K562 (cell line): ENCODE measurements at regions not wholly inside any gene's neighbourhood (a gene's known extent, or its start where the extent isn't known, plus 50 kb on each side); places are given as distances from the start of the nearest gene placed in this dataset.

ENCODE experiments used
- ATAC-seq: fragments of 200-7000 bp; cut with Tn5 transposase; 3 replicates; pipeline ENCODE4 v1.9.1; 2020; ENCODE audit warnings: moderate library complexity
- BruUV-seq: library from RNA; stranded (reverse); fragments of 400-500 nt; replicated peaks from 2 replicates; lab custom pipeline; 2021; lab: Mats Ljungman, UMichigan
- CTCF ChIA-PET: fragments of 300-600 bp; formaldehyde crosslinking; extraction: SDS; loops from one replicate; lab custom pipeline; 2021; ENCODE audit warnings: low intra/inter-chr PET ratio; lab: Yijun Ruan, JAX
- POLR2A ChIA-PET: fragments of 300-600, 350-650 bp; sonication (Branson Sonifier 250); formaldehyde crosslinking; extraction: SDS; loops from one replicate; lab custom pipeline; 2021; ENCODE audit warnings: antibody characterized with exemption, inconsistent platforms; lab: Yijun Ruan, JAX
- DNase-seq, 4 experiments: peaks; one replicate each; pipeline versions ENCODE4 v3.0.0 to v3.0.0-alpha.2; 2011 to 2018; ENCODE audit warnings: low spot score in 3 of 4, mixed read lengths in 3 of 4; ENCODE audit errors: extremely low read depth in 1 of 4
- FAIRE-seq: peaks from 2 replicates; lab custom pipeline; 2011; peaks lifted over from hg19 to GRCh38; lab: Jason Lieb, UNC
- H2AFZ ChIP-seq: 2 replicates; pipeline ENCODE4 v1.6.0; 2011; ENCODE audit warnings: low read depth, low read length, control low read depth, inconsistent platforms
- H3K27ac ChIP-seq: fragments of 200-600 bp; 3 replicates; pipeline ENCODE4 v1.8.0; 2011; ENCODE audit warnings: low read depth, mild to moderate bottlenecking, control low read depth, inconsistent platforms, low read length, moderate library complexity, mixed read lengths; ENCODE audit errors: extremely low read depth
- H3K27me3 ChIP-seq, 2 experiments: fragments of 300-600 bp in 1 of 2; 2 replicates in 1 of 2; 3 replicates in 1 of 2; pipeline versions ENCODE4 v1.6.0 to v1.8.0; 2011; ENCODE audit warnings: inconsistent platforms in 2 of 2, low read length in 2 of 2, mild to moderate bottlenecking in 1 of 2, mixed read lengths in 1 of 2, moderate library complexity in 1 of 2; ENCODE audit not compliant: control insufficient read depth in 2 of 2, insufficient read depth in 2 of 2
- H3K36me3 ChIP-seq: fragments of 300-600 bp; 3 replicates; pipeline ENCODE4 v1.8.0; 2011; ENCODE audit warnings: mild to moderate bottlenecking, low read length, inconsistent platforms; ENCODE audit not compliant: control insufficient read depth, insufficient read depth
- H3K4me1 ChIP-seq, 2 experiments: fragments of 200-600 bp in 1 of 2; replicated peaks in 1 of 2; 2 replicates in 1 of 2; 3 replicates in 1 of 2; pipeline versions ENCODE4 v1.5.1 to v1.8.0; 2011; ENCODE audit warnings: inconsistent platforms in 2 of 2, low read length in 2 of 2, mild to moderate bottlenecking in 1 of 2, mixed read lengths in 1 of 2, moderate library complexity in 1 of 2; ENCODE audit not compliant: control insufficient read depth in 2 of 2, insufficient read depth in 2 of 2
- H3K4me2 ChIP-seq: 2 replicates; pipeline ENCODE4 v1.6.1; 2011; ENCODE audit warnings: low read length, control low read depth, inconsistent platforms, mixed read lengths; ENCODE audit not compliant: insufficient read depth
- H3K4me3 ChIP-seq: fragments of 200-600 bp; sonication (generic), shearing (Covaris generic); 2 replicates; pipeline ENCODE4 v1.5.1; 2016; ENCODE audit warnings: control low read depth, inconsistent platforms
- H3K79me2 ChIP-seq: fragments of 200-600 bp; 3 replicates; pipeline ENCODE4 v1.8.0; 2011; ENCODE audit warnings: low read length, inconsistent platforms; ENCODE audit not compliant: control insufficient read depth, insufficient read depth
- H3K9ac ChIP-seq, 2 experiments: 2 replicates each; pipeline versions ENCODE4 v1.6.0 to v1.6.1; 2011; ENCODE audit warnings: low read depth in 2 of 2, low read length in 2 of 2, control low read depth in 1 of 2, inconsistent platforms in 1 of 2, mild to moderate bottlenecking in 1 of 2, mixed read lengths in 1 of 2; ENCODE audit not compliant: insufficient read depth in 1 of 2
- H3K9me1 ChIP-seq: one replicate; pipeline ENCODE4 v1.6.0; 2011; ENCODE audit warnings: inconsistent platforms, mild to moderate bottlenecking, low read length, moderate library complexity; ENCODE audit not compliant: control insufficient read depth, insufficient read depth
- H3K9me3 ChIP-seq: replicated peaks from 2 replicates; pipeline ENCODE4 v1.5.1; 2011; ENCODE audit warnings: low read depth, low read length, inconsistent platforms; ENCODE audit not compliant: control insufficient read depth, insufficient read depth
- H4K20me1 ChIP-seq: replicated peaks from 2 replicates; pipeline ENCODE4 v1.6.1; 2011; ENCODE audit warnings: low read length, inconsistent platforms, mixed read lengths; ENCODE audit not compliant: control insufficient read depth, insufficient read depth
- HMG20A ChIP-seq: fragments of 450-650 bp; formaldehyde crosslinking; conservative IDR thresholded peaks from 2 replicates; pipeline ENCODE4 v1.4.0; 2020; ENCODE audit warnings: mild to moderate bottlenecking, mixed read lengths
- KAT7 ChIP-seq: sonication (generic); formaldehyde crosslinking; IDR thresholded peaks from 2 replicates; pipeline ENCODE4 v1.8.0; 2022; ENCODE audit warnings: missing genetic modification reagents, mild to moderate bottlenecking, borderline replicate concordance
- ZC3H8 ChIP-seq: fragments of 450-650 bp; IDR thresholded peaks from 2 replicates; pipeline ENCODE4 v1.6.1; 2017
- ZNF146 ChIP-seq: IDR thresholded peaks from one replicate; pipeline ENCODE4 v1.6.1; 2018; ENCODE audit warnings: missing compliant biosample characterization; ENCODE audit not compliant: unreplicated experiment
- ZNF174 ChIP-seq: fragments of 250-450 bp; sonication (Bioruptor Pico); IDR thresholded peaks from 2 replicates; pipeline ENCODE4 v1.4.0; 2020; ENCODE audit warnings: mild to moderate bottlenecking
- WGBS: fragments of 100-300 bp; shearing (Covaris generic); methylation state at CpG from one replicate; pipeline ENCODE4 v1.1.6; 2016; ENCODE audit warnings: low coverage, mixed read lengths; ENCODE audit not compliant: insufficient coverage; ENCODE audit errors: missing lambda C conversion rate; 5-methylcytosine and 5-hydroxymethylcytosine counted together
- in situ Hi-C: fragments of 300-500 bp; cut with MboI; formaldehyde crosslinking; loops from 4 replicates; pipeline ENCODE4 v1.15.0; 2018; ENCODE audit warnings: inconsistent platforms, mixed read lengths
- intact Hi-C: fragments of 100-400 bp; cut with micrococcal nuclease; formaldehyde crosslinking; loops from 2 replicates; pipeline ENCODE4 v1.14.2; 2022
- TF ChIP-seq, protein P1 (sequence below): fragments of 450-650 bp; IDR thresholded peaks from 2 replicates; pipeline ENCODE4 v1.6.1; 2016; ENCODE audit warnings: low read depth

DNA sequence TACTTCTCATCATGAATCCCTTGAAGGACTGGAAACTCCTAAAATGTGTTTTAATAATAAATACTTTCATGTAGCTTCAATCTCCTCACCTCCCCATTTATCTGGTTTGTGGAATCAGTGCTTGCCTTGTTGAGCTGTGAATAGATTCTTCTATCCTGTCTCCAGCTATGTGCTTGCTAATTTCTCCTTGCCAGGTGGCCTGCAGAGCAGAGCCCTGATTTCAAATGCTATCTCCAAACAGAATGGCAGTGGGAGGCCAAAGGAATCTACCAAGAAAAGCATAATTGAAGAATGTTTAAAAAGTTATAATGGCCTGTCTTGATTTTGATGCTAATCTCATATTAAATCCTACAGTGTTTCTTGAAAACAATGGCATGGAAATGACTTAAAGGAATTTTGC, 309.3 kb upstream of the CHORDC1 start (continued):
- TF ChIP-seq HMG20A (CRISPR knock-in tag) (no peak), ZC3H8 (no peak), KAT7 (CRISPR knock-in tag) (no peak)
- TF ChIP-seq, all 486 proteins: peak for 0

DNA sequence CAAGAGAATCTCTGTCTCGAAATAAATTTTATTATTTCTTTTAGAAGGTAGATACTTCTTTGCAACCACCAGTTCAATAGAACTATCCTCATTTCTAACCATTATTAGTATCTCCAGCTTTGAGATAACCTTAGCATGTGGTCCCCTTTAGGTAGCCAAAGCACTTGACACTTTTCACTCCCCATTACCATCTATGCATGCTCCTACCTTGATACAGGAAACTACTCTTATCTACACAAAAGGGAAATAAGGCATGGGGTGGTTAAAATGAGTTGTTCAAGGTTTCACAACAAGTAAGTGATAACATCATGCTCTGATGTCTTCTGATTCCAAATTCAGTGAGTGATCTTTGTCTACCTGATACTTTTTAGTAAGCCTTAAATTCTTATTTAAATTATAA, 308.2 kb upstream of the CHORDC1 start:
- ChIA-PET POLR2A (no interaction called here), CTCF (no interaction called here)
- Histone ChIP-seq H3K9ac (no peak overlapping the region), H4K20me1 (no peaks in the 10 kb centered on the region), H3K4me3 (no peak overlapping the region), H3K9me1 (no peaks in the 10 kb centered on the region), H3K27ac (no peak overlapping the region), H3K9me3 (no peaks in the 10 kb centered on the region), H3K4me1 (no peaks in the 10 kb centered on the region), H3K27me3 (no peaks in the 10 kb centered on the region), H3K36me3 (no peaks in the 10 kb centered on the region), H2AFZ (no peak overlapping the region), H3K79me2 (no peaks in the 10 kb centered on the region), H3K4me2 (no peak overlapping the region)
- no peak for ATAC-seq
- in situ Hi-C loops: no loop called here
- DNase-seq: no peak
- TF ChIP-seq ZNF146: no peak
- TF ChIP-seq ZNF174 (CRISPR knock-in tag): no peak
- intact Hi-C loops: no loop called here
- no peak for FAIRE-seq
- no TSS peak for BruUV-seq
- 0% methylated on average over 1 of the region's 1 CpG for WGBS

DNA sequence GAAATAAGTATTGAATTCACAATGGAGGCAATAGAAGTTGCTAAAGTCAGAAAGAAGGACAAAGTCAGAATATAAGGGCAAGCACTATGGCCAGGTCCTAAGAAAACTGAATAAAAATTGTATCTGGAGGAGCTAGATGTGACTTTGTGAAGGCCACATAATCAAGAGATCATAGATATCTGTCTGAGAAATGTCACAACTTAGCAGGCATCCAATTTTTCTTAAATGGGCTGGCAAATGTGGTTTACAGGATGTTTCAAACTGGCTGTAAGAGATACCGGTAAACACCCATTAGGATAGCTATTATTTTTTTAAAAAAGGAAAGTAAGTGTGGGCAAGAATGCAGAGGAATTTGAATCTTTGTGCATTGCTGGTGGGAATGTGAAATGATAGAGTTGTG, 303.1 kb upstream of the CHORDC1 start:
- no peak for FAIRE-seq
- TF ChIP-seq, protein P1, sequence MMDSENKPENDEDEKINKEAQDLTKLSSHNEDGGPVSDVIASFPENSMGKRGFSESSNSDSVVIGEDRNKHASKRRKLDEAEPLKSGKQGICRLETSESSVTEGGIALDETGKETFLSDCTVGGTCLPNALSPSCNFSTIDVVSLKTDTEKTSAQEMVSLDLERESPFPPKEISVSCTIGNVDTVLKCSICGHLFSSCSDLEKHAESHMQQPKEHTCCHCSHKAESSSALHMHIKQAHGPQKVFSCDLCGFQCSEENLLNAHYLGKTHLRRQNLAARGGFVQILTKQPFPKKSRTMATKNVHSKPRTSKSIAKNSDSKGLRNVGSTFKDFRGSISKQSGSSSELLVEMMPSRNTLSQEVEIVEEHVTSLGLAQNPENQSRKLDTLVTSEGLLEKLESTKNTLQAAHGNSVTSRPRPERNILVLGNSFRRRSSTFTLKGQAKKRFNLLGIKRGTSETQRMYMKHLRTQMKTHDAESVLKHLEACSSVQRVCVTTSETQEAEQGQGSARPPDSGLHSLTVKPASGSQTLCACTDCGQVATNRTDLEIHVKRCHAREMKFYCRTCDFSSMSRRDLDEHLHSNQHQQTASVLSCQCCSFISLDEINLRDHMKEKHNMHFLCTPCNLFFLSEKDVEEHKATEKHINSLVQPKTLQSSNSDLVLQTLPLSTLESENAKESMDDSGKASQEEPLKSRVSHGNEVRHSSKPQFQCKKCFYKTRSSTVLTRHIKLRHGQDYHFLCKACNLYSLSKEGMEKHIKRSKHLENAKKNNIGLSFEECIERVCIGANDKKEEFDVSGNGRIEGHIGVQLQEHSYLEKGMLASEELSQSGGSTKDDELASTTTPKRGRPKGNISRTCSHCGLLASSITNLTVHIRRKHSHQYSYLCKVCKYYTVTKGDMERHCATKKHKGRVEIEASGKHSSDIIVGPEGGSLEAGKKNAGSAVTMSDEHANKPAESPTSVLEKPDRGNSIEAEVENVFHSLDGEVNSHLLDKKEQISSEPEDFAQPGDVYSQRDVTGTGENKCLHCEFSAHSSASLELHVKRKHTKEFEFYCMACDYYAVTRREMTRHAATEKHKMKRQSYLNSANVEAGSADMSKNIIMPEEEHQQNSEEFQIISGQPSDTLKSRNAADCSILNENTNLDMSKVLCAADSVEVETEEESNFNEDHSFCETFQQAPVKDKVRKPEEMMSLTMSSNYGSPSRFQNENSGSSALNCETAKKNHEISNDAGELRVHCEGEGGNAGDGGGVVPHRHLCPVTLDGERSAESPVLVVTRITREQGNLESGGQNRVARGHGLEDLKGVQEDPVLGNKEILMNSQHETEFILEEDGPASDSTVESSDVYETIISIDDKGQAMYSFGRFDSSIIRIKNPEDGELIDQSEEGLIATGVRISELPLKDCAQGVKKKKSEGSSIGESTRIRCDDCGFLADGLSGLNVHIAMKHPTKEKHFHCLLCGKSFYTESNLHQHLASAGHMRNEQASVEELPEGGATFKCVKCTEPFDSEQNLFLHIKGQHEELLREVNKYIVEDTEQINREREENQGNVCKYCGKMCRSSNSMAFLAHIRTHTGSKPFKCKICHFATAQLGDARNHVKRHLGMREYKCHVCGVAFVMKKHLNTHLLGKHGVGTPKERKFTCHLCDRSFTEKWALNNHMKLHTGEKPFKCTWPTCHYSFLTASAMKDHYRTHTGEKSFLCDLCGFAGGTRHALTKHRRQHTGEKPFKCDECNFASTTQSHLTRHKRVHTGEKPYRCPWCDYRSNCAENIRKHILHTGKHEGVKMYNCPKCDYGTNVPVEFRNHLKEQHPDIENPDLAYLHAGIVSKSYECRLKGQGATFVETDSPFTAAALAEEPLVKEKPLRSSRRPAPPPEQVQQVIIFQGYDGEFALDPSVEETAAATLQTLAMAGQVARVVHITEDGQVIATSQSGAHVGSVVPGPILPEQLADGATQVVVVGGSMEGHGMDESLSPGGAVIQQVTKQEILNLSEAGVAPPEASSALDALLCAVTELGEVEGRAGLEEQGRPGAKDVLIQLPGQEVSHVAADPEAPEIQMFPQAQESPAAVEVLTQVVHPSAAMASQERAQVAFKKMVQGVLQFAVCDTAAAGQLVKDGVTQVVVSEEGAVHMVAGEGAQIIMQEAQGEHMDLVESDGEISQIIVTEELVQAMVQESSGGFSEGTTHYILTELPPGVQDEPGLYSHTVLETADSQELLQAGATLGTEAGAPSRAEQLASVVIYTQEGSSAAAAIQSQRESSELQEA: no peak

More for the DNA sequence above, 303.1 kb upstream of the CHORDC1 start:
- in situ Hi-C loops (no loop called here), intact Hi-C loops (no loop called here)
- H3K79me2 ChIP-seq: no peaks in the 10 kb centered on the region
- H4K20me1 ChIP-seq: no peaks in the 10 kb centered on the region
- no peak overlapping the region for H3K4me3 ChIP-seq
- no peaks in the 10 kb centered on the region for H3K27me3 ChIP-seq
- ChIA-PET POLR2A (no interaction called here), CTCF (no interaction called here)
- H3K9ac ChIP-seq: no peak overlapping the region
- ATAC-seq (no peak), DNase-seq (no peak)
- no peaks in the 10 kb centered on the region for H3K9me1 ChIP-seq
- no peaks in the 10 kb centered on the region for H3K4me1 ChIP-seq
- no peak overlapping the region for H2AFZ ChIP-seq
- H3K9me3 ChIP-seq: no peaks in the 10 kb centered on the region
- no TSS peak for BruUV-seq
- H3K36me3 ChIP-seq: no peaks in the 10 kb centered on the region
- H3K27ac ChIP-seq: no peak overlapping the region
- no peak overlapping the region for H3K4me2 ChIP-seq
- WGBS: 0% methylated on average over 1 of the region's 1 CpG
